ENCODE measurements at regions not wholly inside any gene's neighbourhood (a gene's known extent, or its start where the extent isn't known, plus 50 kb on each side); places are given as distances from the start of the nearest gene placed in this dataset.

GRCh38 chr16:52816993-52817392 lies 235.7 kb downstream of the CHD9NB start:
- TF ChIP-seq POLR2AphosphoS5 (IDR thresholded peaks at IDR 0.05; ENCODE audit: borderline replicate concordance, low read depth, low read length) (no peak), EZH2 (IDR thresholded peaks at IDR 0.05) (no peak), FOXP2 (optimal IDR thresholded peaks at IDR 0.05; ENCODE audit: control extremely low read depth, extremely low read length, insufficient read depth) (no peak)
